ENCODE measurements at regions not wholly inside any gene's neighbourhood (a gene's known extent, or its start where the extent isn't known, plus 50 kb on each side); places are given as distances from the start of the nearest gene placed in this dataset.
"Not testable (repeated sequence)": the region's sequence is repeated elsewhere in the genome, so short reads cannot be mapped to it uniquely, and the experiment has no call there.

DNA sequence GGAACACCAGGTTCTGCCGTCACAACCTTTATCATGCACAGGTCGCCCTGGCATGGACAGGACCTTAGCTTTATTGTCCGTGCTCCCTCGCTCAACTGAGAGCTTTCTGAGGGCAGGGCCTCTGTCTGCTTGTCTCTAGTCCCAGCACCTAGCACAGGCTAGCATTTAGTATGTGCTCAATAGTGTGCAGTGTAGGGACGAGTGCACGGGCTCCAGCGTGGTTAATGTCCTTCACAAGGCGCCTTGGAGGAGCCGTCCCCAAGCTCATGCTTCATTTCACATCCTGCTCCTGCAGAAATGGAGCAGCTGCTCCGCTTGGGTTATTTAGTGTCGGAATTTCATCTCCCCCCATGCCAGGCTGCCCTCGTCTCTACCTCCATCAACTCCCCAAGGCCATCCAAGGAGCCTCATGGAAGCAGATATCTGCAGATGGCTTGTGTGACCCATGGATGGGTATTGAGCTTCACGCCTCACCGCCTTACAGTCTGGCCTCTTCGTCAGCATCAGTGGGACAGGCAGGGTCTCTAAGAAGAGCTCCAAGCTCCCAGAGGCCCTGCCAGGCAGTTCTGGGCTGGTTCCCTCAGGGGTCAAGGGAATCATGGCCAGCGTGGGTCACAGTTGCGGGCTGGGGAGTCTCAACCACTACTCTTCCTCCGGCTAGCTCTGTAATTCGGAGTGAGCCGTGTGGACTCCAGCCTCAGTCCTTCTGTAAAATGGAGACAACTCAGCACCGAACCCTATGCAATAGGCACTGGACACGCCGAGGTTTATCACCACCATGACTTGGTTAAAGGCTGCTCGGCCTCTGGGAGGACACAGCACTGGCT lies 60.8 kb upstream of the APCDD1L start:
- ATAC-seq (ENCODE audit: low read depth) = no peak
- POLR2A ChIA-PET = interaction anchor here (0.6 kb wide), 1 partner anchor 270 kb away, joined by 3 read pairs; no protein-coding TSS in a partner anchor
- Mint-ChIP-seq H3K36me3 (no peaks in the 10 kb centered on the region), H3K9me3 (no peaks in the 10 kb centered on the region), H3K4me3 (no peak overlapping the region), H3K27me3 (peaks cover 2% of the 10 kb centered on the region), H3K4me1 (no peaks in the 10 kb centered on the region), H3K27ac (no peak overlapping the region)
- no peak for DNase-seq

DNA sequence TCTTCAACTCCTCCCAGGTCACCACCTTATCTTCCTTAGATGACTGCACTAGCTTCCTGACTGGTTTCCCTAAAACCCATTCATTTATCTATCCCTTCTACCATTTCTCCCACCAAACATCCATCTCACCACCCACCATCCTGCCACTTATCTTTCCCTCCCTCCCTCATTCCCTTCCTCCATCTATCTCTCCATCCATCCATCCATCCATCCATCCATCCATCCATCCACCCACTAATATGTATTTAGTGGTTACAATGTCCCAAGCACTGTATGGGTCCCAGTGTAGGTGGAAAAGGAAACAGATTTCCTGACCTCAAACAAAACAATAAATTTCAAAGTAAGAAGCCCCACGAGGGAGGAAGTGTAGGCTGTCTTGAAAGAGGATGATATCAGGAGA lies 59.3 kb upstream of the APCDD1L start:
- Mint-ChIP-seq H3K36me3 (no peaks in the 10 kb centered on the region), H3K9me3 (no peaks in the 10 kb centered on the region), H3K4me1 (no peaks in the 10 kb centered on the region), H3K27me3 (peaks cover 2% of the 10 kb centered on the region), H3K27ac (no peak overlapping the region), H3K4me3 (no peak overlapping the region)
- DNase-seq = no peak
- POLR2A ChIA-PET = no interaction called here
- no peak for ATAC-seq (ENCODE audit: low read depth)

DNA sequence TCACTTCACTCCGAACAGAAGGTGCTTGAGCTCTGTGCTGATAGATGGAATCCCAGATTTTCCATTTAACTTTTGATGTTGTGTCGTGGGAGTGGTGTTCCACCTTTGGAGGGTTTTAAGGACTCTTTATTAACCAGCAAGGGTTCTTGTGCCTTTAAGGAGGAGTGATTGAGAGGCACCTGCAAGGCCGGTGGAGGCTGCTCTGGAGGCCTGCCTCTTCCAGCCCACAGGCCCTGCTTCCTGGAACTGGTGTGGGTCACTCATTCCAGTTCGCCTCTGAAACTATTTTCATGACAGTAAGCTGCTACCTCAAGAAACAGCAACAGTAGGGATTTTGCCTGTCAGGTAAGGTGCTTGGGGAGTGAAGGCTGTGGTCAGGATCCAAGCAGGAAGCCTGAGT lies 58.8 kb upstream of the APCDD1L start:
- no peak overlapping the region for H3K4me3 Mint-ChIP-seq
- ATAC-seq (ENCODE audit: low read depth) (no peak), DNase-seq (no peak)
- H3K9me3 Mint-ChIP-seq = no peaks in the 10 kb centered on the region
- POLR2A ChIA-PET = no interaction called here
- H3K4me1 Mint-ChIP-seq = no peaks in the 10 kb centered on the region
- no peak overlapping the region for H3K27ac Mint-ChIP-seq
- no peaks in the 10 kb centered on the region for H3K36me3 Mint-ChIP-seq
- H3K27me3 Mint-ChIP-seq = peaks cover 4% of the 10 kb centered on the region

DNA sequence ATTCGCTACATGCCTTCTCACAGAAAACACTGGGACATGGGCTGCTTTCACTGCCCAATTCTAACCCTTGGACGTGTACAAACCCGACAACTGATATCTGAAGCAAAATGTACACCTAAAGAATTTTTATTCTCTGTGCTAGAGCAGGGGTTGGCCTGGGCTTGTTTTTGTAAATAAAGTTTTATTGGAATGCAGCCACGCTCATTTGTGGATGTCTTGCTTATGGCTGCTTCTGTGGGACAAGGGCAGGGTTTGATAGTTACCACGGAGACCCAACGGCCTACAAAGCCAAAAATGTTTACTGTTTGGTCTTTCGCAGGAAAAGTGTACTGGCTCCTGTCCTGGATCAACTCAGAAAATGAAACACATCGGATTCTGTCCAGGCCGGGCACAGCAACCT lies 58.1 kb upstream of the APCDD1L start:
- Mint-ChIP-seq H3K4me1 (no peaks in the 10 kb centered on the region), H3K27ac (no peak overlapping the region), H3K36me3 (no peaks in the 10 kb centered on the region), H3K27me3 (peaks cover 4% of the 10 kb centered on the region), H3K9me3 (no peaks in the 10 kb centered on the region), H3K4me3 (no peak overlapping the region)
- no peak for ATAC-seq (ENCODE audit: low read depth)
- DNase-seq = no peak
- POLR2A ChIA-PET = no interaction called here

DNA sequence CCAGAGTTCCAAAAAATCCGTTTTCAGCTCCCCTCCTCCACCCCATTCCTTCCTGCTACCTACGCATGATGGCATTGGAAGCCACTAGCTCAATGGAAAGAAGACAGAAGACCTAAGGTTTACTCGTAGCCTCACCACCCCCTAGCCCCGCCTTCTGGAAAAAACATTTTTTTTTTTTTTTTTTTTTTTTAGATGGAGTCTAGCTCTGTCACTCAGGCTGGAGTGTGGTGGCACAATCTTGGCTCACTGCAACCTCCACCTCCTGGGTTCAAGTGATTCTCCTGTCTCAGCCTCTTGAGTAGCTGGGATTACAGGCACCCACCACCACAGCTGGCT lies 57.2 kb upstream of the APCDD1L start:
- ATAC-seq (ENCODE audit: low read depth); H3K4me3 Mint-ChIP-seq; H3K4me1 Mint-ChIP-seq; H3K9me3 Mint-ChIP-seq; H3K36me3 Mint-ChIP-seq; DNase-seq; H3K27me3 Mint-ChIP-seq; H3K27ac Mint-ChIP-seq; POLR2A ChIA-PET: not testable (repeated sequence)

DNA sequence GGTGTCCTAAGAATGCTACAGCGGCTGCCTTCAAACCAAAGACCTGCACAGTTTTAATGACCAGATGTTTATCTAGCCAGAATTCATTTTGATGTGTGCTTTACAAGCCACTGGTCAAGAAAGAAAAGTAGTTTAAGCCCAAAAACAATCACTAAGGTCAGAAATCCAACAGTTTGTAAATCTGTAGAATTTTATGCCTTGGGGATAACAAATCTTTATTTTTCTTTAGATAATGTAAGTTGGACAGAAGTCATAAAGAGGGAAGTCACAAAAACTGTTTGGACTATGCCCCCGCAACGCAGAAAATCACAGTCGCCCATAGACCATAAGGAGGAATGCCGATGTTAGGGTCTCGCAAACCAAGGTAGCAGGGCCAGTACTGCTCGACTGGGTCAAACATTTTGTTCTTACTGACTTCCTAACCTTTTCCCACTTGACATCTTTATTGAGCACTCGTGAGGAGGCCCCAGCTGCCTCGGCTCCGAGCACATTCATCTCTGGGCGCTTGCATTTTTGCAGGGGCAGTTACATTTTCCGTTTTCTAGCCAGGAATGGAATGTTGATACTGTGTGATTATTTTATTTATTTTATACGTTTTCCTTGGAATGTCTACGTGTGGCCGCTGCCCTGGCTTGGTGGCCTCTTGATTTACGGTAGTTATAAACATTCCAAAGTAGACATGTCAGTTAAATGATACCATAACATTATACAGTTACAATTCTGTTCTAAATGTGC lies 56.7 kb upstream of the APCDD1L start:
- H3K27ac Mint-ChIP-seq = no peak overlapping the region
- no peaks in the 10 kb centered on the region for H3K36me3 Mint-ChIP-seq
- POLR2A ChIA-PET = no interaction called here
- no peak for DNase-seq
- ATAC-seq (ENCODE audit: low read depth) = no peak
- peaks cover 2% of the 10 kb centered on the region for H3K27me3 Mint-ChIP-seq
- no peaks in the 10 kb centered on the region for H3K9me3 Mint-ChIP-seq
- no peaks in the 10 kb centered on the region for H3K4me1 Mint-ChIP-seq
- no peak overlapping the region for H3K4me3 Mint-ChIP-seq

DNA sequence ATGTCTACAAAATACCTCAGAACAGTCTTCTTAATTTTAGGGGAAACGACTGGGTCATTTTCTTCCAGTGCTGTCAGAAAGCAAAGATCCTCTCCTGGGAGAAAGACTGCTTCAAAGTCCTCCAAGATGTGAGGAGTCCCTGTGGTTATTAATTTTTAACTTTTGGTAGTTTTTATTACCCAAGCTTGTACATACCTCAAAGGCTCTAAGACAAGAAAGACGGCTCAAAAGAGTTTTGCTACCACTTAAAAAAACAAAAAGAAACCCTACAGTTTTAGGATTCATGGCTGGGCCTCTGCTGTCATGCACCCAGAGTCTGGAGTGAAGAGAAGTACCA lies 56.1 kb upstream of the APCDD1L start:
- no peaks in the 10 kb centered on the region for H3K4me1 Mint-ChIP-seq
- POLR2A ChIA-PET = no interaction called here
- ATAC-seq (ENCODE audit: low read depth) (no peak), DNase-seq (no peak)
- no peak overlapping the region for H3K4me3 Mint-ChIP-seq
- no peaks in the 10 kb centered on the region for H3K9me3 Mint-ChIP-seq
- H3K27ac Mint-ChIP-seq = no peak overlapping the region
- H3K27me3 Mint-ChIP-seq = peaks cover 2% of the 10 kb centered on the region
- no peaks in the 10 kb centered on the region for H3K36me3 Mint-ChIP-seq

DNA sequence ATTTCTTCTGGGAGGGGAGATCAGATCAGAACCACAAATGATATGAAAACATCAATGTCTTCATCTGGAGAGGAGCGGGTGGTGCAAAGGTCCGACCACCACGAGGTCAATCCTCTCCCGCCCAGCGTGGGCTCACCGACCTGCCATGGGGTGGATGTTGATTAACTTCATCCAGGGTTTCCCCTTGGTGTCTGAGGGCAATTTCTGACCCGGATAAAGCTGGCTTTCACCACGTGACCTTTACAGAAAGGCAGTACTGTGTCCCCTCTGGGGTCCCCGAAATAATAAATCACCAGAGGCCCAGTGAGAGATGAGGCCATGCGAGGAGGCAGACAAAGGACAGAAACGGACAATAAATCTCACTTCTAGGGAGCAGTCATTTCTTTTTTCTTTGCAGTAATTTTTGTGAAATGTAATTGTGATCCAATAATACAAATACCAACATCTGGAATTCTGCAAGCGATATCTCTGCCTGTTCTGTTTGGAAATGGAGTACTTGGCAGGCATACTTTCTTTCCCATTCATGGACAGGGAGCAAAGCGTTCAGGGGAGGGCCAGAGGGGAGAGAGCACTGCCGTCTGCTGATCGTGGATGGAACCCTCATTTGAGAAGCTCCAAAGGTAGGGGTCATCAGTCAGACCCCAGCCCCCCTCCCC lies 55.1 kb upstream of the APCDD1L start:
- H3K27ac Mint-ChIP-seq = no peak overlapping the region
- DNase-seq (no peak), ATAC-seq (ENCODE audit: low read depth) (no peak)
- H3K4me1 Mint-ChIP-seq = no peaks in the 10 kb centered on the region
- no peaks in the 10 kb centered on the region for H3K36me3 Mint-ChIP-seq
- H3K4me3 Mint-ChIP-seq = no peak overlapping the region
- no peaks in the 10 kb centered on the region for H3K9me3 Mint-ChIP-seq
- POLR2A ChIA-PET = no interaction called here
- peaks cover 2% of the 10 kb centered on the region for H3K27me3 Mint-ChIP-seq

DNA sequence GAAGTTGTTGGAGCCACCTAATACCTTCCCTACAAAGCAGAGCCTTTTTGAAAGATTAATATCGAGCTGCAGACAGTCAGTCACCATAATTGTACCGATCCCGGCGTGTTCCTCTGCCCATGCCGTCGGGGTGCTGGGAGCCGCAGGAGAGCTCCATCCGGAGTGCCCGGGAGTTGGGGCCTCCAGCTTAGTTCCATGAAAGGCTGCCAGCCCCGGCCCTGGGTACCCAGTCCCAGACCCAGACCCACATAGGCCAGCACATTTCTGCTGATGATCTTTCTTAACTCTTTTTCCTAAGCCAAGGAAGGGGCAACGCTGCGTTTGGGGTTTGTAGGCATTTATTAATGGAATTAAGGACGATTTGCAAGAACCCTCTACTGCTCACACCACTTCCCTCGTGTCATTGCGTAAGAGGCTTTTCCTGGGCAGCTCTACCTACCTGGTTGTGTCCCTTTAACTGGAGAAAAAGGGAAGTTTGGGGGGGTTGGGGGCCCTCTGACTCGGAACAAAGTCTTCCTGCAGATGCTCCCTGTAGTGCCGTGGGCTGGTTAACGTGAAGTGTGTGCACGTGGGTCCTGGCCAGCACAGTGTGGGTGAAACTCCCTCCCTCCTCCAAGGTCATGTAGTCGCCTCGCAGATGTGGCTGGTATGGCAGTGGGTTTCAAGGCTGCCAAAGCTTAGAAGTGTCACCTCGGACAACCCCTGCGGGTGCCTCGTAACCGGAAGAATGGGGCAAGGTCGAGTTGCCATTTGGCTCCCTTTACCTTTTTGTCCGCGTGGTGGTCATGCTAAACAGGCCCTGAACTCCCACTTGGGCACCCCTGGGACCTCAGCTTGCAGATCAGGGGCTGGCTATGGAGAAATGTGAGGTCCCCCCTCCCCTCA lies 54.3 kb upstream of the APCDD1L start:
- DNase-seq = no peak
- Mint-ChIP-seq H3K36me3 (no peaks in the 10 kb centered on the region), H3K4me3 (no peak overlapping the region), H3K4me1 (no peaks in the 10 kb centered on the region), H3K9me3 (no peaks in the 10 kb centered on the region), H3K27ac (no peak overlapping the region), H3K27me3 (peaks cover 2% of the 10 kb centered on the region)
- POLR2A ChIA-PET = no interaction called here
- no peak for ATAC-seq (ENCODE audit: low read depth)

DNA sequence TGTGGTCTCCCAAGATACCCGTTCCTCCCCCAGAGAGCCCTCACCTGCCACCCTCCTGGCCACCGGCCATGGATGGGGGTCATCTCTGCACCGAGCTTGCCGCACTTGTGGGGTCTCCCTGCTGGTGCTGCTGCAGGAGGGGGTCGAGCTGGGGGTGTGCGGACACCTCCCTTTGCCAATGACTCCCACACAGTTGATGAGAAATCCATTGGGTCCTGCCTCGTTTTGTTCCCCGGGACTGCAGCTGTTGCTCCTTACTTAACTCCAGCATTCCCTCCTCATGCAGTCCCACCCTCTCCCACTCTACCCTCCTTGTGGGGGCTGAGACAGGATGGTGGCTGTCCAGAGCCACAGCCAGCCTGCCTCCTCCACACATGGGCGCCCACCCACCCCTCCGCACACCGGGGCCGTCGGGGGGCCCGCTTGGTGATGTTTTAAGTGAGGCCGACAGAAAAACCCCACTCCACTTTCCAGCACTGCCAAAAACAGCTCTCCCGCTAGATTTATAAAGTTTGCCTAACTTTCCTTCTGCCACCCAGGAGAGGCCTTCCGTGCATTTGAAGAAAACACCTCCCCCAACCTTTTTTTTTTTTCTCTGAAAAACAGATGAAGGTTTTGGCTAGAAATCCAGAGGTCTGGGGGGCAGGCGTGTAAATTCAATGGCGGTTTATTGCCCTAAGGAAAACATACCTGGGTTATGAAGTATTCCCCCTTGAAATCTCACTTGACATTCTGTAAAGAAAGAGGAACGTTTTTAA lies 53.5 kb upstream of the APCDD1L start:
- no peaks in the 10 kb centered on the region for H3K9me3 Mint-ChIP-seq
- H3K36me3 Mint-ChIP-seq = no peaks in the 10 kb centered on the region
- H3K27ac Mint-ChIP-seq = no peak overlapping the region
- DNase-seq = no peak
- POLR2A ChIA-PET = no interaction called here
- ATAC-seq (ENCODE audit: low read depth) = no peak
- no peaks in the 10 kb centered on the region for H3K4me1 Mint-ChIP-seq
- H3K4me3 Mint-ChIP-seq = no peak overlapping the region
- peaks cover 2% of the 10 kb centered on the region for H3K27me3 Mint-ChIP-seq

DNA sequence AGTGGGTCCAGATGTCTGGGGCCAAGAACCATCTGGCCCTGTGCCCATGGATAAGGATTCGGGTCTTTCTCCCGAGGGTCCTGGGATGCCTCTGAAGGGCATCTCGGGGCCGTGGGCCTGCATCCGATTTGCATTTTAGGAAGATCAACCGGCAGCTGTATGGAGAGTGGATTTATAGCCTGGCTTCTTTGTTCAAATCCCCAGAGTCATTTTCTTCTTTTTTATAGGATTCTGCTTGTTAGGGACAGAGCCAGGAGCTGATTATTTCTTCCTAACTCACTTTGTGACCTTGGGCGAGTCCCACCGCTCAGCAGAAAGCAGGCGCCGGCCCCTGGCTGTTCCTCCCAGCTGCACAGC lies 52.9 kb upstream of the APCDD1L start:
- no peaks in the 10 kb centered on the region for H3K4me1 Mint-ChIP-seq
- H3K9me3 Mint-ChIP-seq = no peaks in the 10 kb centered on the region
- no peaks in the 10 kb centered on the region for H3K36me3 Mint-ChIP-seq
- ATAC-seq (ENCODE audit: low read depth) = no peak
- POLR2A ChIA-PET = no interaction called here
- H3K27ac Mint-ChIP-seq = no peak overlapping the region
- no peak overlapping the region for H3K4me3 Mint-ChIP-seq
- peaks cover 2% of the 10 kb centered on the region for H3K27me3 Mint-ChIP-seq
- no peak for DNase-seq

DNA sequence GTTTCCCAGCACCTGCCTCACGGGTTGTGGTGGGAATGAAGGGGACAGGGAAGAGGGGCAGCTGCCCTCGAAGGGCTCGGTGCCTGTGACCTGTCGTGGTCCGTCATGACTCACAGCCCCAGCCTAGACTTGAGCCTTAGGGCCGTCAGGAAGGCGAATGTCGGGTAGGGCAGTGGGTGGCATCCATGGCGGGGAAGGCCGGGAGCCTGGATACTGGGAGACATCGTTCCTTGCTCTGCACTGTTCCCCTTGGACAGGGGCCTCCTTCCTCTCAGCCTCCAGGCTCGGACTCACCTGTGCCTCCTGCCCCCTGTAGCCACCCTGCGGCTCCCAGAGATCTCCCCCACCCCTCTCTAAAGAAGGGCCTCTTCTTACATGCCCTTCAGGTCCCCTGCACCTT lies 52.2 kb upstream of the APCDD1L start:
- Mint-ChIP-seq H3K36me3 (no peaks in the 10 kb centered on the region), H3K27ac (no peak overlapping the region)
- POLR2A ChIA-PET = no interaction called here

DNA sequence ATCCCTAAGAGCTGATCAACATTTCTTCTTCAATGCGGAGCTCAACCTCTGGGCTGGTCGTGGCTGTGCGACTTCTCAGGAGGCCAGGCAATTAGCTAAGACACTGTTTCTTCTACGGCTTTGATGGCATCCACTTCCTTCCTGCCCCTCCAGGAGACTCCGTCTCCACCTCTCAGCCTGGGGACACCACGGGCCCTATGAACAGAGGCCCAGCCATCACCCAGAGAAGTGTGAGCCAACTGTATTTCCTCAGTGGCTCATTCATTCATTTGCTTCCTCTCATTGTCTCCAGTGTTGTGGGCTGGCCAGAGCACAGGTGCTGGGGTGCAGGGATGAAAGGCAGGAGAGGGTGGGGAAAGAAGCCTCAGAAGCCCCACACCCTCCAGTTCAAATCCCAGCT lies 51.8 kb upstream of the APCDD1L start:
- no peak for DNase-seq
- no peak overlapping the region for H3K27ac Mint-ChIP-seq
- no peaks in the 10 kb centered on the region for H3K4me1 Mint-ChIP-seq
- POLR2A ChIA-PET = no interaction called here
- peaks cover 2% of the 10 kb centered on the region for H3K27me3 Mint-ChIP-seq
- H3K36me3 Mint-ChIP-seq = no peaks in the 10 kb centered on the region
- no peaks in the 10 kb centered on the region for H3K9me3 Mint-ChIP-seq
- no peak for ATAC-seq (ENCODE audit: low read depth)
- no peak overlapping the region for H3K4me3 Mint-ChIP-seq

More for the DNA sequence above, 52.2 kb upstream of the APCDD1L start:
- DNase-seq (no peak), ATAC-seq (ENCODE audit: low read depth) (no peak)
- H3K9me3 Mint-ChIP-seq = no peaks in the 10 kb centered on the region
- H3K4me3 Mint-ChIP-seq = no peak overlapping the region
- no peaks in the 10 kb centered on the region for H3K4me1 Mint-ChIP-seq
- H3K27me3 Mint-ChIP-seq = peaks cover 2% of the 10 kb centered on the region
